ENCODE measurements at regions not wholly inside any gene's neighbourhood (a gene's known extent, or its start where the extent isn't known, plus 50 kb on each side); places are given as distances from the start of the nearest gene placed in this dataset.

DNA sequence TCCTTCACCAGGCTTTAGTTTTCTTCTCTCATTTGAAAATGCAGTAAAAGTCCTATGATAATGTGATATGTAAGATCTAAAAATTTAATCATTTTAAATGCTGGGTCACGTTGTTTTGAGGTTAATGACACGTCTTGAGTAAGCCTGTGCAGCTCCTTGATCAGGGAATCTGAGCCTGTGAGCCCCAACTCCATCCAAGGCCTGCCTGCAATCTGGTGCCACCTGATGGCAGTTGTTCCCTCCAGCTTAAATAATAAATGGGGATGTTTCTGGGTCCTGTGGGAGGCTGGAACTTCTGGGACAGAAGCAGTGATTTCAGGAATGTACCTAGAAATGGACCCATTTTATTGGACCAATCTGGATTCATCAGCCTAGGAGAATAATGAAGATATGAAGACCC lies 455.4 kb upstream of the ADGRL3 start:
- DNase-seq (no peak), ATAC-seq (no peak)
- H3K9me3 ChIP-seq: no peaks in the 10 kb centered on the region
- no peak overlapping the region for H3K4me3 ChIP-seq
- TF ChIP-seq, protein P1, sequence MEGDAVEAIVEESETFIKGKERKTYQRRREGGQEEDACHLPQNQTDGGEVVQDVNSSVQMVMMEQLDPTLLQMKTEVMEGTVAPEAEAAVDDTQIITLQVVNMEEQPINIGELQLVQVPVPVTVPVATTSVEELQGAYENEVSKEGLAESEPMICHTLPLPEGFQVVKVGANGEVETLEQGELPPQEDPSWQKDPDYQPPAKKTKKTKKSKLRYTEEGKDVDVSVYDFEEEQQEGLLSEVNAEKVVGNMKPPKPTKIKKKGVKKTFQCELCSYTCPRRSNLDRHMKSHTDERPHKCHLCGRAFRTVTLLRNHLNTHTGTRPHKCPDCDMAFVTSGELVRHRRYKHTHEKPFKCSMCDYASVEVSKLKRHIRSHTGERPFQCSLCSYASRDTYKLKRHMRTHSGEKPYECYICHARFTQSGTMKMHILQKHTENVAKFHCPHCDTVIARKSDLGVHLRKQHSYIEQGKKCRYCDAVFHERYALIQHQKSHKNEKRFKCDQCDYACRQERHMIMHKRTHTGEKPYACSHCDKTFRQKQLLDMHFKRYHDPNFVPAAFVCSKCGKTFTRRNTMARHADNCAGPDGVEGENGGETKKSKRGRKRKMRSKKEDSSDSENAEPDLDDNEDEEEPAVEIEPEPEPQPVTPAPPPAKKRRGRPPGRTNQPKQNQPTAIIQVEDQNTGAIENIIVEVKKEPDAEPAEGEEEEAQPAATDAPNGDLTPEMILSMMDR (IDR thresholded peaks at IDR 0.05): no peak
- H3K4me1 ChIP-seq (ENCODE audit: low read depth): no peaks in the 10 kb centered on the region
- no peaks in the 10 kb centered on the region for H3K36me3 ChIP-seq (ENCODE audit: low read depth)
- intact Hi-C loops (cut with DNase I, micrococcal nuclease): no loop called here

DNA sequence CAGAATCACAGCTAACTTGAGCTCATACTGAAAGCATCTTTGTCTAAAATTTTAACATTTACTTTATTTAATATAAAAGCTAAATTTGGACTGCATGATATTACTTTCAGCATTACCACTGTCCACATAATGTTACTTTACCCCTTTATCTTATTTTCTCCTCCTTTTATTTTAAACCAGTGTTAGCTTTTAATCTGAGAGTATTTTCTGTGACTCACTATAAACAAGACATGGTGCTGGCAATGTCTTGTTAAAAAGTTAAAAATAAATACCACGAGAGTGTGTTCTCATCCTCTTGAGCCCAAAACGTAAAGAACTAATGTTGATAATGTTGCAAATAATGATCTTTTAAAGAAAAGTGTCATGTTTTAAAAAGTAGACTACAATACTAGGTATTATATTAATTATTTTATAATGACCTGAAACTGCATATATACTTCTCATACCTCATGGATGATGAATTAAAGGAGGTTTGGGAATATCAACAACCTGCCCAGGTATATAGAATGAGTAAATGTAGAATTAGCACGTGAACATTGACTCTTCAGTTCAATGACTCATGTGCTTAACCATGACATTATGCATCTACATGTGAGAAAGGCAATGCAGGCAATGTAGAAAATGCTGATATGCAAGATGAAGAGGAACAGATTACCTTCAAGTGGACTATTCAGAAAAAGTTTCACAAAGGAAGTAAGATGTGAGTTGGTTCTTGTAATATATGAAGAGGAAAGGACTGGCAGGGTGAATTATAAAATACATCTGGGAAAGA lies 454.1 kb upstream of the ADGRL3 start:
- H3K4me3 ChIP-seq: no peak overlapping the region
- TF ChIP-seq, protein P1 (IDR thresholded peaks at IDR 0.05): no peak
- ATAC-seq (no peak), DNase-seq (no peak)
- no peaks in the 10 kb centered on the region for H3K36me3 ChIP-seq (ENCODE audit: low read depth)
- no peaks in the 10 kb centered on the region for H3K9me3 ChIP-seq
- intact Hi-C loops (cut with DNase I, micrococcal nuclease): no loop called here
- H3K4me1 ChIP-seq (ENCODE audit: low read depth): no peaks in the 10 kb centered on the region

DNA sequence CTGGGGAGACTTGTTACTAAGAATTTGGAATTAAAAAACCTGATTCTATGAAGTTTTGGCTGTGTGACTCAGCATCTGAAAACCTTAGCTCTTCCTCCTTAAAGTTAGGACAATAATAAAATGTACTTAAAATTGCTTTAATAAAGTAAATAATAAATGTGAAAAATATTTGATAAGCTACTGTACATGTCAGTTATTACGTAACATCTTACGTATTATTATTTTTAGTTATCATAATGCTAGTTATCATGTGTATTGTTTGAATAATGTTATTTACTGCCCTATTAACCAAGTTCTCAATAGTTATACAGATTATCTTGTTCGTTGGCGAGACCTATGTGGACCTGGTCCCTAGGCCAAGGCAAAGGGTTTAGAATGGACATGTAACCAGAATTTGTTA lies 449.2 kb upstream of the ADGRL3 start:
- ATAC-seq (no peak), DNase-seq (no peak)
- intact Hi-C loops (cut with DNase I, micrococcal nuclease): no loop called here
- no peaks in the 10 kb centered on the region for H3K9me3 ChIP-seq
- no peaks in the 10 kb centered on the region for H3K36me3 ChIP-seq (ENCODE audit: low read depth)
- no peak overlapping the region for H3K4me3 ChIP-seq
- no peaks in the 10 kb centered on the region for H3K4me1 ChIP-seq (ENCODE audit: low read depth)
- TF ChIP-seq, protein P1 (IDR thresholded peaks at IDR 0.05): no peak

DNA sequence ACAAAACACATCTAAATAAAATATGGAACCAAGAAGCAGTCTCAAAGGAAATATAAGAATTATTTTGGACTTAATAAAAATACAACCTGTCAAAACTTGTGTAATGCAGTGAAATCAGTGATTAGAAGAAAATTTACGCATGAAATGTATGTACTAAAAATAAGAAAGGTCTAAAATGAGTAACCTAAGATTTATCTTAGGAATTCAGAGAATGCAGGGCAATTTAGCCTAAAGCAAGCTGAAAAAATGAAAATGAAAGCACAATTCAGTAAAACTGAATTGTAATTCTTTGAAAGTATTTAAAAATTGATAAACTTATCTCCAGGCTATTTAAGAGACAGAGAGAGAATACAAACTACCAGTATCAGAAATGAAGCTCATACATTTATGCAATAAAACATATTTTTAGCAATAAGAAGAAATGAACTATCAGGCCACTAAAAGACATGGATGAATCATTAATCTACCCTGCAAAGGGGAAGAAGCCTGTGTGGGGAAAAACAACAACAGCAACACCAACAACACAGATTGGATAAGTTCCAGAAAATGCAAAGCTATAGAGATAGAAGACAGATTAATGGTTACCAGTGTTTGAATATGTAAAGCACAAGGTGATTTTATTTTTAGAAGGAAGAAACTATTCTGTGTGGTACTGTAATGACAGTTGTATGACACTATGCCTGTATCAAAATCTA lies 442.0 kb upstream of the ADGRL3 start:
- TF ChIP-seq, protein P1 (IDR thresholded peaks at IDR 0.05): no peak
- Histone ChIP-seq H3K4me1 (ENCODE audit: low read depth) (no peaks in the 10 kb centered on the region), H3K9me3 (peaks cover 10% of the 10 kb centered on the region), H3K4me3 (no peak overlapping the region), H3K36me3 (ENCODE audit: low read depth) (no peaks in the 10 kb centered on the region)
- ATAC-seq (no peak), DNase-seq (no peak)
- intact Hi-C loops (cut with DNase I, micrococcal nuclease): no loop called here

DNA sequence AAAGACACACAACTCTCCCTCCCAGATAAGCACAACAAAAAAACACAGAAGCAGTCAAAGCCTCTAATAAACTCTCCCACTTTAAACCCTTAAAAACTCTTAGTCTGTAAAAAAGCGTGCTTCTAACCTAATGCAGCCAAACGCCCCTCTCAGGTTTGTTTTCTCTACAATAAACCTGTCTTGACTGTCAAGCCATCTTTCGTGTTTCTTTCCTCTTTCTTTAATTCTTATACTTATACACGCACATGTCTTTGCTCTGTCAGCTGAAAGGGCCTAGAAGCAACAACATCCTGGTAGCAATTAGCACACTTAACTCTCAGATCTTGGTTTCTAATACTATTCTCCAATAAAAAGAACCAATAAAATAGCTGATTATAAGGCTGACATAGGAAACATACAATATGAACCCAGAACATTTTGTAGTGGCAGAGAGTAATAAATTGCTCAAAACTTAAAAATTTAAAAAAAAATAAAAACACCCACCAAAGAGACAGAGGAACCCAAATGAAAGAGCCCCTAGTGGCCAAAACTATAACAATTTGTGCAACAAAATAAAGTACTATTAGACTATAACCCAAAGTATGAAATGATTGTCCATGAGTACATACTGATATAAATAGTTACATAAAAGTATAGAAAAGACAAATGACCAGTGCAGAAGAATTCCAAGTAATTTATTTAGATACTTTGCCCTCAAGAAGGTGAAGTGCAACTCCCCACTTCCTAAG lies 440.4 kb upstream of the ADGRL3 start:
- TF ChIP-seq, protein P1 (IDR thresholded peaks at IDR 0.05): no peak
- DNase-seq (no peak), ATAC-seq (no peak)
- Histone ChIP-seq H3K4me1 (ENCODE audit: low read depth) (no peaks in the 10 kb centered on the region), H3K36me3 (ENCODE audit: low read depth) (no peaks in the 10 kb centered on the region), H3K4me3 (no peak overlapping the region), H3K9me3 (peaks cover 10% of the 10 kb centered on the region)
- intact Hi-C loops (cut with DNase I, micrococcal nuclease): no loop called here
